Right lobe of liver (tissue), 4 donors: ENCODE measurements at regions not wholly inside any gene's neighbourhood (a gene's known extent, or its start where the extent isn't known, plus 50 kb on each side); places are given as distances from the start of the nearest gene placed in this dataset.

Experiments
- POLR2A ChIP-seq: fragments of 450-650 bp; IDR thresholded peaks from one replicate; pipeline ENCODE4 v1.6.1; 2017; ENCODE audit warnings: antibody characterized with exemption, mild to moderate bottlenecking
- TF ChIP-seq, protein P1 (sequence below), 4 donors: fragments of 200-600 bp in 3 of 4; fragments of 450-650 bp in 1 of 4; IDR thresholded peaks; one replicate each; pipeline versions ENCODE4 v1.5.1 to v1.8.0; 2016 to 2022; ENCODE audit warnings: antibody characterized with exemption in 4 of 4, mild to moderate bottlenecking in 2 of 4
- donor health status: DM: no; HTN: no; CAD: no.
- donor health status: DM: no; HTN: no; CAD: no.
- donor health status: DM: no; HTN: yes; CAD: no.

GRCh38 chr3:189109145-189109544, 62.6 kb upstream of the TPRG1 start:
- TF ChIP-seq POLR2A, result no peak
- TF ChIP-seq, protein P1, sequence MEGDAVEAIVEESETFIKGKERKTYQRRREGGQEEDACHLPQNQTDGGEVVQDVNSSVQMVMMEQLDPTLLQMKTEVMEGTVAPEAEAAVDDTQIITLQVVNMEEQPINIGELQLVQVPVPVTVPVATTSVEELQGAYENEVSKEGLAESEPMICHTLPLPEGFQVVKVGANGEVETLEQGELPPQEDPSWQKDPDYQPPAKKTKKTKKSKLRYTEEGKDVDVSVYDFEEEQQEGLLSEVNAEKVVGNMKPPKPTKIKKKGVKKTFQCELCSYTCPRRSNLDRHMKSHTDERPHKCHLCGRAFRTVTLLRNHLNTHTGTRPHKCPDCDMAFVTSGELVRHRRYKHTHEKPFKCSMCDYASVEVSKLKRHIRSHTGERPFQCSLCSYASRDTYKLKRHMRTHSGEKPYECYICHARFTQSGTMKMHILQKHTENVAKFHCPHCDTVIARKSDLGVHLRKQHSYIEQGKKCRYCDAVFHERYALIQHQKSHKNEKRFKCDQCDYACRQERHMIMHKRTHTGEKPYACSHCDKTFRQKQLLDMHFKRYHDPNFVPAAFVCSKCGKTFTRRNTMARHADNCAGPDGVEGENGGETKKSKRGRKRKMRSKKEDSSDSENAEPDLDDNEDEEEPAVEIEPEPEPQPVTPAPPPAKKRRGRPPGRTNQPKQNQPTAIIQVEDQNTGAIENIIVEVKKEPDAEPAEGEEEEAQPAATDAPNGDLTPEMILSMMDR (IDR thresholded peaks at IDR 0.05), result no peak
